Activated B cell treated with CpG ODN at 0.5 μM for 24 hours (primary cell): ENCODE measurements at regions not wholly inside any gene's neighbourhood (a gene's known extent, or its start where the extent isn't known, plus 50 kb on each side); places are given as distances from the start of the nearest gene placed in this dataset.

Experiments
- ATAC-seq: fragments of 200-7000 bp; cut with Tn5 transposase; one replicate; pipeline ENCODE4 v1.10.0; 2021; ENCODE audit warnings: low read depth, mild to moderate bottlenecking, moderate library complexity
- CTCF ChIA-PET: fragments of 350-600 bp; sonication (Branson Sonifier 250); formaldehyde crosslinking; loops from one replicate; lab custom pipeline; 2021; ENCODE audit warnings: antibody characterized with exemption; lab: Charles Lee
- POLR2A ChIA-PET: fragments of 350-600 bp; sonication (Branson Sonifier 250); formaldehyde crosslinking; loops from one replicate; lab custom pipeline; 2021; ENCODE audit warnings: antibody characterized with exemption; lab: Charles Lee
- DNase-seq: peaks from one replicate; pipeline ENCODE4 v3.0.0; 2022
- H3K27ac Mint-ChIP-seq: one replicate; pipeline ENCODE4 v1.8.0; 2020; ENCODE audit warnings: mixed read lengths
- H3K27me3 Mint-ChIP-seq: one replicate; pipeline ENCODE4 v1.8.0; 2021; ENCODE audit warnings: mixed read lengths
- H3K36me3 Mint-ChIP-seq: one replicate; pipeline ENCODE4 v1.8.0; 2021; ENCODE audit warnings: low read depth, mixed read lengths
- H3K4me1 Mint-ChIP-seq: one replicate; pipeline ENCODE4 v1.8.0; 2021; ENCODE audit warnings: mixed read lengths
- H3K4me3 Mint-ChIP-seq: one replicate; pipeline ENCODE4 v1.8.0; 2020; ENCODE audit warnings: mild to moderate bottlenecking, mixed read lengths
- H3K9me3 Mint-ChIP-seq: one replicate; pipeline ENCODE4 v1.8.0; 2020; ENCODE audit warnings: mixed read lengths
- intact Hi-C: fragments of 100-400 bp; cut with micrococcal nuclease; formaldehyde crosslinking; loops from one replicate; pipeline ENCODE4 v1.15.1; 2024
- TF ChIP-seq, protein P1 (sequence below): fragments of 200-600 bp; IDR thresholded peaks from one replicate; pipeline ENCODE4 v1.8.0; 2022; ENCODE audit warnings: antibody characterized with exemption, mild to moderate bottlenecking

DNA sequence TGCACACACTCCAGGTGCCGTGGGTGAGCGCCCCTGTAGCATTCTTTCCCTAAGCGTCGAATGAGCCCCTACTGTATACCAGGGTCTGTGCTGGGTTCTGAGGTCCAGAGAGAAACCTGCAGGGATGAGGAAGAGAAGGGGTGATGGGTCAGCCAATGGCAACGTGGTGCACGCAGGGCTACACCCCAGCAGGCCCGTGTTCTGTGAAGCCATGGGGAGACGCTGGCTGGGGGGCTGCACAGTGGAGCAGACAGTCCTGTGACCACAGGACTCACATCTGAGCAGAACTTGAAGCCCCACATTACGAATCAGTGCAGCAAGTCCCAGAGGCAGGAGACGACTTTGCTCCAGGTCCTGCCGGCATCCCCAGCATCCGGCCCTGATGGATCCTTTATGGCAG, 1481.4 kb downstream of the BRD1 start:
- peaks cover 6% of the 10 kb centered on the region for H3K27me3 Mint-ChIP-seq

DNA sequence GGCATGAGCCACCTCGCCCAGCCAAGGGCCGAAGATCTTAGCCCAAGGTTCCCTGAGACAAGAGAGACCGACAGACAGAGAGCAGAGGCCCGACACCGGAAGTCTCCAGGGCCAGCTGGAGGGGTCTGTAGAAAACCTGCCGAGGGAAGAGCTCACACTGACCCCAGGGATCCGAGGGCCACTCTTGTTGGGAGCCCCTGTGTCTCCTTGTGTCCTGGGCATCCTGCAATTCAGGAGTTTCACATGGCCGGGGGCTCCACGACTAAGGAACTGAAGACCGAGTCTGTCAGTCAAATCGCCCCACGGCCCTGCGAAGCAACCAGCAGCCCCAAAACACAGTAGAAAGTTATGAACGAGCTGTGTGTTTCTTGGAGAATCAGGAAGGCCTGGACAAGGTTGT, 1482.0 kb downstream of the BRD1 start:
- Mint-ChIP-seq H3K4me1 (no peaks in the 10 kb centered on the region), H3K9me3 (no peaks in the 10 kb centered on the region), H3K27me3 (peaks cover 8% of the 10 kb centered on the region), H3K4me3 (no peak overlapping the region), H3K36me3 (no peaks in the 10 kb centered on the region), H3K27ac (no peak overlapping the region)
- TF ChIP-seq, protein P1, sequence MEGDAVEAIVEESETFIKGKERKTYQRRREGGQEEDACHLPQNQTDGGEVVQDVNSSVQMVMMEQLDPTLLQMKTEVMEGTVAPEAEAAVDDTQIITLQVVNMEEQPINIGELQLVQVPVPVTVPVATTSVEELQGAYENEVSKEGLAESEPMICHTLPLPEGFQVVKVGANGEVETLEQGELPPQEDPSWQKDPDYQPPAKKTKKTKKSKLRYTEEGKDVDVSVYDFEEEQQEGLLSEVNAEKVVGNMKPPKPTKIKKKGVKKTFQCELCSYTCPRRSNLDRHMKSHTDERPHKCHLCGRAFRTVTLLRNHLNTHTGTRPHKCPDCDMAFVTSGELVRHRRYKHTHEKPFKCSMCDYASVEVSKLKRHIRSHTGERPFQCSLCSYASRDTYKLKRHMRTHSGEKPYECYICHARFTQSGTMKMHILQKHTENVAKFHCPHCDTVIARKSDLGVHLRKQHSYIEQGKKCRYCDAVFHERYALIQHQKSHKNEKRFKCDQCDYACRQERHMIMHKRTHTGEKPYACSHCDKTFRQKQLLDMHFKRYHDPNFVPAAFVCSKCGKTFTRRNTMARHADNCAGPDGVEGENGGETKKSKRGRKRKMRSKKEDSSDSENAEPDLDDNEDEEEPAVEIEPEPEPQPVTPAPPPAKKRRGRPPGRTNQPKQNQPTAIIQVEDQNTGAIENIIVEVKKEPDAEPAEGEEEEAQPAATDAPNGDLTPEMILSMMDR = no peak
- DNase-seq (no peak), ATAC-seq (no peak)
- ChIA-PET POLR2A (no interaction called here), CTCF (no interaction called here)
- intact Hi-C loops = no loop called here

More for the DNA sequence above, 1481.4 kb downstream of the BRD1 start:
- no peaks in the 10 kb centered on the region for H3K9me3 Mint-ChIP-seq
- no peaks in the 10 kb centered on the region for H3K36me3 Mint-ChIP-seq
- H3K27ac Mint-ChIP-seq = no peak overlapping the region
- ChIA-PET POLR2A (no interaction called here), CTCF (no interaction called here)
- H3K4me3 Mint-ChIP-seq = no peak overlapping the region
- H3K4me1 Mint-ChIP-seq = no peaks in the 10 kb centered on the region
- intact Hi-C loops = no loop called here
- DNase-seq (no peak), ATAC-seq (no peak)
- TF ChIP-seq, protein P1 = no peak

DNA sequence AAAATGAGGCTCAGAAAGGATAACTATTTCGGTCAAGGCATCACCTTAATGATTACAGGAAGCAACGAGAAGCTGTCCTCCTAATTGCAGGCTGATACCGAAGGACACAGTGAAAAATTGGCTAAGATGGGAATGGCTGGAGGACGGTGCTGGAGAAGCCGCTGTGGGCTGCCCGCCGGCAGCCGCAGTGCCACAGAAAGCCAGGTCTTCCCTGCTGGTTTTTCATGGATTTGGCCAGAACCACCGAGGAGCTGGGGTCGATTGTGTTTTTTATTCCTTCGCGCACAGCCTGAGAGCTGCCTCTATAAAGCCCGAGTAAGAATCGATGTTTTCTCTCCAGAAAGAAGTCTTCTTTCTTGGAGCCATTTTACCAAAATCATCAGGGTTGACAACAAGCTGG, 1484.2 kb downstream of the BRD1 start:
- ChIA-PET POLR2A (no interaction called here), CTCF (no interaction called here)
- no peaks in the 10 kb centered on the region for H3K9me3 Mint-ChIP-seq
- ATAC-seq (no peak), DNase-seq (no peak)
- intact Hi-C loops = no loop called here
- H3K36me3 Mint-ChIP-seq = no peaks in the 10 kb centered on the region
- no peak overlapping the region for H3K4me3 Mint-ChIP-seq
- no peaks in the 10 kb centered on the region for H3K4me1 Mint-ChIP-seq
- no peak overlapping the region for H3K27ac Mint-ChIP-seq
- TF ChIP-seq, protein P1 = no peak
- H3K27me3 Mint-ChIP-seq = peaks cover 13% of the 10 kb centered on the region

DNA sequence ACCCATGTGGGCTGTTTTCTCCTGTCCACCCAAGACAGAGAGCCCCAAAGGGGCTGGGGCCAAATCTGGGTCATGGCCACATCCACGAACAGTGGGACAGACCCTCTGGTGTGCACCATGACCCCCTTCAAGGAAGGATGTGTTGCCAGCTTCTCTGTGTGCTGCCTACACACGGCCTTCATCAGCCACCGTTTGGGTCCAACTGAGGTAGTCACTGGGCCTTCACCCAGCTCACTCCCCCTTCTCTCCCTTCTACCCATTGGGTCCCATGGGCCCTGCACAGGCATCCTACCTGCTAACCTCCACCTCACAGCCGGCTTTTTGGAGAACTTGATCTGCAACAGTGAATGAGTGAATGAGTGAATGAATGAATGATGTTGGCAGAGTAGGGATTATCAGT, 1484.9 kb downstream of the BRD1 start:
- H3K36me3 Mint-ChIP-seq = no peaks in the 10 kb centered on the region
- TF ChIP-seq, protein P1 = no peak
- no peak overlapping the region for H3K27ac Mint-ChIP-seq
- H3K9me3 Mint-ChIP-seq = no peaks in the 10 kb centered on the region
- intact Hi-C loops = no loop called here
- DNase-seq (no peak), ATAC-seq (no peak)
- no peaks in the 10 kb centered on the region for H3K4me1 Mint-ChIP-seq
- H3K4me3 Mint-ChIP-seq = no peak overlapping the region
- POLR2A ChIA-PET = no interaction called here
- CTCF ChIA-PET = no interaction called here
- H3K27me3 Mint-ChIP-seq = peaks cover 13% of the 10 kb centered on the region

DNA sequence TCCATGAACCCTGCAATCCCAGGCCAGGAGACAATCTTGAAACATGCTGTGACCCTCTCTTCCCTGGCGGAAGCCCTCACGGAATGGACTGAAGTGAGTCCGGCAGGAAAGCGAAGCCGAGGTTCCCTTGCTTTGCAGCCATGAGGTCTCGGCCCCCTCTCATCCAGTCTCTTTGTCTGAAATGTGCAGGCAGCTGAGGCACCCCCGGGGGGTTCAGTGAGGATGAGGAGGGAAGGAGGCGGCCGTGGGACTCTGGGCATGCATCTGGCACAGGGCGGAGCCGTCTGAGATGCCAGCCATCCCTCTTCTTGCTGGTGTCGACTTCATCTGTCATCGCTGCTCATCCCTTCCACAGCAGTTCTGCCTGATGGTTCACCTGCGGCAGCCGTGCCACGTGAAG, 1485.7 kb downstream of the BRD1 start:
- TF ChIP-seq, protein P1 = no peak
- Mint-ChIP-seq H3K36me3 (no peaks in the 10 kb centered on the region), H3K4me1 (no peaks in the 10 kb centered on the region), H3K27ac (no peak overlapping the region), H3K4me3 (no peak overlapping the region), H3K9me3 (no peaks in the 10 kb centered on the region), H3K27me3 (peaks cover 14% of the 10 kb centered on the region)
- CTCF ChIA-PET = no interaction called here
- POLR2A ChIA-PET = no interaction called here
- no peak for DNase-seq
- no peak for ATAC-seq
- intact Hi-C loops = no loop called here
